Uterus (tissue), 3 donors: ENCODE measurements at regions not wholly inside any gene's neighbourhood (a gene's known extent, or its start where the extent isn't known, plus 50 kb on each side); places are given as distances from the start of the nearest gene placed in this dataset.
A peak's percentile ranks its signal among the peaks of the same experiment; 100 is the strongest.

ENCODE experiments used
- DNase-seq, 2 donors: peaks; one replicate each; pipeline ENCODE4 v3.0.0-alpha.2; 2019 to 2020
- H3K27ac ChIP-seq, 2 donors: fragments of 200-600 bp; sonication (generic); 1 replicate in 1 of 2; 2 replicates in 1 of 2; pipeline ENCODE4 v1.5.1; 2016 to 2018
- H3K27me3 ChIP-seq, 2 donors: fragments of 200-600 bp; sonication (generic); one replicate each; pipeline ENCODE4 v1.5.1; 2018 to 2019; ENCODE audit warnings: control low read depth in 1 of 2
- H3K36me3 ChIP-seq, 2 donors: fragments of 200-600 bp; sonication (generic); one replicate each; pipeline ENCODE4 v1.5.1; 2019; ENCODE audit warnings: control low read depth in 1 of 2
- H3K4me1 ChIP-seq, 2 donors: fragments of 200-600 bp; sonication (generic); one replicate each; pipeline ENCODE4 v1.5.1; 2018 to 2019; ENCODE audit warnings: control low read depth in 1 of 2
- H3K4me3 ChIP-seq, 2 donors: fragments of 200-600 bp; sonication (generic); 1 replicate in 1 of 2; 2 replicates in 1 of 2; pipeline ENCODE4 v1.5.1; 2018 to 2019; ENCODE audit warnings: mild to moderate bottlenecking in 1 of 2
- H3K9me3 ChIP-seq, 2 donors: fragments of 200-600 bp; sonication (generic); one replicate each; pipeline ENCODE4 v1.5.1; 2019; ENCODE audit warnings: control low read depth in 1 of 2
- POLR2A ChIP-seq, 2 donors: fragments of 450-650 bp; IDR thresholded peaks; one replicate each; pipeline ENCODE4 v1.6.1; 2016; ENCODE audit warnings: antibody characterized with exemption in 2 of 2, mild to moderate bottlenecking in 1 of 2, moderate library complexity in 1 of 2
- intact Hi-C: fragments of 100-400 bp; cut with DNase I; formaldehyde crosslinking; loops from one replicate; pipeline ENCODE4 v1.15.1; 2023; ENCODE audit warnings: low total_unique reads
- TF ChIP-seq, protein P1 (sequence below), 4 experiments: fragments of 200-600 bp in 2 of 4; fragments of 450-650 bp in 2 of 4; sonication (generic) in 2 of 4; IDR thresholded peaks; one replicate each; pipeline ENCODE4 v1.5.1; 2016 to 2019; ENCODE audit warnings: antibody characterized with exemption in 4 of 4, mild to moderate bottlenecking in 2 of 4, moderate library complexity in 1 of 4
- donor health status: DM: yes; HTN: yes; CAD: no.

DNA sequence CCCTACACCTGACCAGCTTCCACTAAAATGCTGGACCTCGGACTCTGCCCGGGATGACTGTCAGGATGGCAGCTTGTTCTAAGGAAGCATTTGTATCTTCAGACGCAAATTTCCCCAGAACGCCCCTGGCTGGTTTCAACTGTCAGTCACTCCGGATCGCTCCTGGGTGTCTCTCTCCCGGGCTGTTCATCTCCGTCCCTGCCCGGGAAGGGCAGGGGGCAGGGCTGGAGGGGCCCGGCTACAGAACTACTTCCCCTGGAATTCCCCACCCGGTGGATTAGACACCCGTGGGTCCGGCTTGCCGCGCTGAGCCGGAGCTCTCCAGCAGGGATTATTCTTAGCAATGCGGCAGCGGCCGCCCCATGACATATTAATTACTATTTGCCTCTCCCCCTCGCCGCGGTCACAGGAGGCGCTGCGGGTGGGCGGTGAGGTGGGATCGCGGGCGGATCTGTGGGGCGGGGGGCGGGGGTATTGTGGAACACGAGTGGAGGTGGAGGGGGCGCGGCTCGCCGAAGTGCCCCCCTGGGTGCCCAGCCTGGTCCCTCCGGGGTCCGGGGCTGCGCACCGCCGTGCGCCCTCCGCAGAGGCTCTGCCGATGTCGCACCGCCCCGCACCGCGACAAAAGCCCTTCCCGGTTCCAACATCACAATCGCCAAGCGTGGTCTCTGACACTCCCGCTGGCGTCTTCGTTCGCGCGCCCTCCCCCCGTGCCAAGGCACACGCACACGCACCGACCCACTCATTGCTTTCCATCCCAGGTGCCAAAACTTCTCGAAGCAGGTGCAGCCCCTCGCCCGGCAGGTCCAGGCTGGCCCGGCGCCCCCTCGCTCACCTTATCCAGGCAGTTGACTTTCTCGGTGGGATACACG, 276.1 kb upstream of the NEBL start:
- Histone ChIP-seq H3K27me3 (no peaks in the 10 kb centered on the region), H3K9me3 (no peaks in the 10 kb centered on the region), H3K4me1 (no peaks in the 10 kb centered on the region), H3K4me3 (peak overlapping the region; percentile 20 to 36), H3K27ac (no peak overlapping the region), H3K36me3 (no peaks in the 10 kb centered on the region)
- intact Hi-C loops: no loop called here
- no peak for DNase-seq
- TF ChIP-seq, protein P1, sequence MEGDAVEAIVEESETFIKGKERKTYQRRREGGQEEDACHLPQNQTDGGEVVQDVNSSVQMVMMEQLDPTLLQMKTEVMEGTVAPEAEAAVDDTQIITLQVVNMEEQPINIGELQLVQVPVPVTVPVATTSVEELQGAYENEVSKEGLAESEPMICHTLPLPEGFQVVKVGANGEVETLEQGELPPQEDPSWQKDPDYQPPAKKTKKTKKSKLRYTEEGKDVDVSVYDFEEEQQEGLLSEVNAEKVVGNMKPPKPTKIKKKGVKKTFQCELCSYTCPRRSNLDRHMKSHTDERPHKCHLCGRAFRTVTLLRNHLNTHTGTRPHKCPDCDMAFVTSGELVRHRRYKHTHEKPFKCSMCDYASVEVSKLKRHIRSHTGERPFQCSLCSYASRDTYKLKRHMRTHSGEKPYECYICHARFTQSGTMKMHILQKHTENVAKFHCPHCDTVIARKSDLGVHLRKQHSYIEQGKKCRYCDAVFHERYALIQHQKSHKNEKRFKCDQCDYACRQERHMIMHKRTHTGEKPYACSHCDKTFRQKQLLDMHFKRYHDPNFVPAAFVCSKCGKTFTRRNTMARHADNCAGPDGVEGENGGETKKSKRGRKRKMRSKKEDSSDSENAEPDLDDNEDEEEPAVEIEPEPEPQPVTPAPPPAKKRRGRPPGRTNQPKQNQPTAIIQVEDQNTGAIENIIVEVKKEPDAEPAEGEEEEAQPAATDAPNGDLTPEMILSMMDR (IDR thresholded peaks at IDR 0.05): no peak
- no peak for TF ChIP-seq POLR2A (IDR thresholded peaks at IDR 0.05)

DNA sequence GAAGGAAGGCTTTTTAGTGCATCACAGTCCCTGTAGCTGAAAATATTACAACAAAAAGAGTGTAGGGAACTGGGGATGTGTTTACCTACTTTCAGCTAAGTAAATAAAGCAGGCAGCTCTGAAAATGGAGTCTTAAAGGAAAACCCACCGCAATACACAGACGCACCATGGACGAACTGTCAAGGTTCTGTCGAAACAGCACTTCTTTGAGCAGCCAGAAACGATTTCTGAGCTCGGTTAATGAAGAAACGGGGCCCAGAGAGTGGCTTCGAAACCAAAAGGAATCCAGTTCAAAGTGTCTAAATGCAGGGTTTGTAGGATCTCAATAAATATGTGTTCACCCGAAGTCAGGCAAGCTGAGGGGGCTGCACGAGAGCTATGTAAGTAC, 275.4 kb upstream of the NEBL start:
- Histone ChIP-seq H3K9me3 (no peaks in the 10 kb centered on the region), H3K4me1 (no peaks in the 10 kb centered on the region), H3K36me3 (no peaks in the 10 kb centered on the region), H3K27ac (no peak overlapping the region), H3K4me3 (peak overlapping the region in 1 of 2 donors; percentile 36), H3K27me3 (no peaks in the 10 kb centered on the region)
- DNase-seq: no peak
- intact Hi-C loops: no loop called here
- TF ChIP-seq POLR2A (IDR thresholded peaks at IDR 0.05): no peak
- TF ChIP-seq, protein P1 (IDR thresholded peaks at IDR 0.05): no peak

DNA sequence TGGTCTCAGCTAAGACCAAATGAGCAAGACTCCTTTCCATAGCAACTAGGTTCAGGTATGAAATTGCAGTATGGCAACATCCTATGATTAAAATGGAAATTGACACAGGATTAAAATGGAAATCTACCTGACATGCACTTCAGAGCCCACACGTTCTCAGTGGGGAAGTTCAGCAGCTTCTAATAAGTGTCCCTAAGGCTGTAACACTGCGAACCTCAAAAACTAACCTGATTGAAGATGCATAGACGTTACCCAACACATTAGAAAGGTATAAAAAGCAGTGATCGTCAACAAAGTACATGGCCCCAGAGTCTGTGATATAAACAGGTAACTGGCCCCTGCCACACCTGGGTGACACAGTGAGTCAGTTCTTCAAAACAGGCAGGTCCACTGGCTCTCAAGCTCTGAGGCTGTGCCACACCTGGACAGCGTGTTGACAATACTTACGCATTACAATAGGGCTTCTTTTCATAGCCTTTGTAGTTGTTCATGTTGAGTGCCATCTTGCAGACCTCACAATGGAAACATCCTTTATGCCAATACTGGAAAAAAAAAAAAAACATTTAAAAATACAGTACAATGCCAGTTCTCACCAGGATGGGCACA, 274.9 kb upstream of the NEBL start:
- TF ChIP-seq POLR2A (IDR thresholded peaks at IDR 0.05): no peak
- TF ChIP-seq, protein P1 (IDR thresholded peaks at IDR 0.05): no peak
- H3K27ac ChIP-seq: no peak overlapping the region
- H3K27me3 ChIP-seq: no peaks in the 10 kb centered on the region
- intact Hi-C loops: no loop called here
- H3K36me3 ChIP-seq: no peaks in the 10 kb centered on the region
- no peak overlapping the region for H3K4me3 ChIP-seq
- no peaks in the 10 kb centered on the region for H3K4me1 ChIP-seq
- H3K9me3 ChIP-seq: no peaks in the 10 kb centered on the region
- DNase-seq: no peak

DNA sequence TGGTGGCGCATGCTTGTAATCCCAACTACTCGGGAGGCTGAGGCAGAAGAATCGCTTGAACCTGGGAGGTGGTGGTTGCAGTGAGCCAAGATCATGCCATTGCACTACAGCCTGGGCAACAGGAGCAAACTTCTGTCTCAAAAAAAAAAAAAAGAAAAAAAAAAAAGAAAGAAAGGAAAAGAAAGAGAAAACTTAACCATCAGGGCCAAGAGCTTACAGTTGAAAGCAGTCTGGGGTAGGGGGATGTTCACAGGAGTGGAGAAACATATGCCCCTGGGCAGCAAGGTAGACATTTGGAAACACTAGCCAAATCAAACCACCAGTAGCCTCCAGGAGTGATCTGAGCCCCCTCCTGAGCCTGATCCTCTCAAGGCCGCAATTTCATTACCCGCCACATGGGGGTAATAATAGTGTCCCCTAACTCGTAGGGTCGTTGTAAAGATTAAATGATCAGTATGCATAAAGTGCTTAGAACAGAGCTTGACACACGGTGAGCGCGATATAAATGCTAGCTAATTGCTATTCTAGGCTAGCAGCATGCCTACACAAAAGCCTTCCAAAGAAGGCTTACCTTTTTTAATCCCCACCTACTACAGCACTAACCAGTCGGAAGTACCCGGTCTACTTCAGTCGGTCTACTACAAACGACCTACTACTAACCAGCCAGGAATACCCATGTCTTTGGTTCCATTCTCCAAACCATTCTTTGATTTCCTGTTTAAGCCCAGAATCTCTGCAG, 274.3 kb upstream of the NEBL start:
- intact Hi-C loops: no loop called here
- Histone ChIP-seq H3K9me3 (no peaks in the 10 kb centered on the region), H3K27ac (no peak overlapping the region), H3K27me3 (no peaks in the 10 kb centered on the region), H3K36me3 (no peaks in the 10 kb centered on the region), H3K4me1 (no peaks in the 10 kb centered on the region), H3K4me3 (no peak overlapping the region)
- TF ChIP-seq POLR2A (IDR thresholded peaks at IDR 0.05): no peak
- TF ChIP-seq, protein P1 (IDR thresholded peaks at IDR 0.05): no peak
- DNase-seq: no peak

DNA sequence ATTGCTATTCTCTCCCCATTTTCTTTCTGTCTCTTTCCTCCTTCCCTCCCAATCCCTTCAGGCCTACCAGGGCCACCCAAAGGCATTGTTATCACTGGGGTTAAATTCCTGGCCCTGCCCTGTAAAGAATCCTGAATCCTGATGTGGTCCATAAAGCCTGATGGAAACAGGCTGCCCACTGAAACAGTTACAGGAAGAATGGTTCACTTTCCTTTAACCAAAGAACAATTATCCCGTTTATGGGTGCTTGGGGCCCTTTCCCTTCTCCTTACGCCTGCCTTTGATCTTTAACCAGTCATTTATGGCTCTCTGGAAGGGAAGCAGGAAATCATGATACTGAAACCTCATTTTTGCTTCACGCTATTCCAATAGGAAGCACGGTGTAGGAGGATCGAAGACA, 273.1 kb upstream of the NEBL start:
- intact Hi-C loops: no loop called here
- no peak overlapping the region for H3K27ac ChIP-seq
- H3K9me3 ChIP-seq: no peaks in the 10 kb centered on the region
- DNase-seq: no peak
- no peaks in the 10 kb centered on the region for H3K36me3 ChIP-seq
- TF ChIP-seq, protein P1 (IDR thresholded peaks at IDR 0.05): no peak
- TF ChIP-seq POLR2A (IDR thresholded peaks at IDR 0.05): no peak
- no peaks in the 10 kb centered on the region for H3K27me3 ChIP-seq
- H3K4me1 ChIP-seq: no peaks in the 10 kb centered on the region
- H3K4me3 ChIP-seq: no peak overlapping the region
